HEK293T (cell line): ENCODE measurements at regions not wholly inside any gene's neighbourhood (a gene's known extent, or its start where the extent isn't known, plus 50 kb on each side); places are given as distances from the start of the nearest gene placed in this dataset.

ENCODE experiments used
- ARNT ChIP-seq: fragments of 450-650 bp; IDR thresholded peaks from 2 replicates; pipeline ENCODE4 v1.6.1; 2017; ENCODE audit warnings: mild to moderate bottlenecking
- CTBP1 ChIP-seq: fragments of 450-650 bp; IDR thresholded peaks from 2 replicates; pipeline ENCODE4 v1.6.1; 2016; ENCODE audit warnings: borderline replicate concordance
- ELF4 ChIP-seq: fragments of 450-650 bp; IDR thresholded peaks from 2 replicates; pipeline ENCODE4 v1.6.1; 2017; ENCODE audit warnings: antibody characterized with exemption
- FOXA1 ChIP-seq: fragments of 450-650 bp; IDR thresholded peaks from 2 replicates; pipeline ENCODE4 v1.6.1; 2016; ENCODE audit warnings: mild to moderate bottlenecking
- FOXK2 ChIP-seq: fragments of 450-650 bp; IDR thresholded peaks from 2 replicates; pipeline ENCODE4 v1.6.1; 2016; ENCODE audit warnings: mild to moderate bottlenecking
- FOXM1 ChIP-seq: fragments of 450-650 bp; IDR thresholded peaks from 2 replicates; pipeline ENCODE4 v1.6.1; 2017; ENCODE audit warnings: mild to moderate bottlenecking, borderline replicate concordance
- L3MBTL2 ChIP-seq: fragments of 450-650 bp; conservative IDR thresholded peaks from 2 replicates; pipeline ENCODE4 v1.6.1; 2016; ENCODE audit warnings: mild to moderate bottlenecking
- SP1 ChIP-seq: fragments of 450-650 bp; IDR thresholded peaks from 2 replicates; pipeline ENCODE4 v1.6.1; 2017
- SUZ12 ChIP-seq: fragments of 450-650 bp; IDR thresholded peaks from 2 replicates; pipeline ENCODE4 v1.6.1; 2016; ENCODE audit warnings: mild to moderate bottlenecking
- TARDBP ChIP-seq: fragments of 450-650 bp; IDR thresholded peaks from 2 replicates; pipeline ENCODE4 v1.6.1; 2016
- ZNF384 ChIP-seq: fragments of 450-650 bp; IDR thresholded peaks from 2 replicates; pipeline ENCODE4 v1.6.1; 2016

DNA sequence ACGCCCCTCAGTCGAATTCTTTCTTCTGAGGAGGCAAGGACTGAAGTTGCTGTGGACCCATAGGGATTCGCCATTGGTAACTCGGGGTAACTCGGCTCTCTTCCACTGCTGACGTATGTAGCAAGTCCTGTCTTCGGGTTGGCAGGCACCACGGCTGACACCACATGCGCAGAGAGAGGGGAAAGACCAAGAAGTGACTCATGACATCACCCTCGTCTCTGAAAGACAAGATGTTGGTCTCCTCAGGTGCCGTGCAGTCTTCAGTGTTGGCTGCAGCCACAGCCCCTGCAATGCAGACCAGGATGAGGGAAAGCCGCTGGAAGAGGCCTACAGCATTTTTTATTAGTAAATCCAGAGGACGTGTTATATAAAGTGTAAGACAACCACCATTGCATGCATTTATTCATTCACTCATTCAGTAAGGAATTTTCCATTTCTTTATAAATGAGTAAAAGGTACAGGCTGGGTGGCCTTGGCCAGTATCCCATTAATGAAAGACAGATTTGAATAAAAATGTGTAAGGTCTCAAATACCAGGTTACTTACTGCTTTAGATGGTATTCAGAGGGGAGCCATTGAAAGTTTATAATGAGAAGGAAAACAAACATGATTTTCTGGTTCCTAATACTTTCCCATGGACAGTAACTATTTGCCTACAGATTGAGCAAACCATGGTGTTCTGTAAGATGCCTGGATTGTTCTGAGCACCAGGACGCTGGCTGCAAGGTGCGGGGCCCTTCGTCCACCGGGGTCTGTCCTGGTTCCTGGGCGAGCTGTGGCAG lies 50.7 kb upstream of the IRF2BP2 start:
- TF ChIP-seq FOXK2: no peak
- no peak for TF ChIP-seq ELF4
- no peak for TF ChIP-seq FOXM1
- no peak for TF ChIP-seq ZNF384
- TF ChIP-seq TARDBP: no peak
- TF ChIP-seq SP1: no peak
- TF ChIP-seq ARNT: no peak
- TF ChIP-seq L3MBTL2: no peak
- TF ChIP-seq CTBP1: no peak
- TF ChIP-seq SUZ12: no peak
- TF ChIP-seq FOXA1: no peak
